T-helper 1 cell treated with Interleukin-12 subunit alpha and Interleukin-12 subunit beta and Interleukin-4 antibody, amounts not matched to agents 30 ng/mL and 1 ng/mL, for 36 hours (primary cell): ENCODE measurements at regions not wholly inside any gene's neighbourhood (a gene's known extent, or its start where the extent isn't known, plus 50 kb on each side); places are given as distances from the start of the nearest gene placed in this dataset.

Experiments used
- intact Hi-C: fragments of 100-400 bp; cut with micrococcal nuclease; formaldehyde crosslinking; loops from one replicate; pipeline ENCODE4 v1.15.1; 2024

DNA sequence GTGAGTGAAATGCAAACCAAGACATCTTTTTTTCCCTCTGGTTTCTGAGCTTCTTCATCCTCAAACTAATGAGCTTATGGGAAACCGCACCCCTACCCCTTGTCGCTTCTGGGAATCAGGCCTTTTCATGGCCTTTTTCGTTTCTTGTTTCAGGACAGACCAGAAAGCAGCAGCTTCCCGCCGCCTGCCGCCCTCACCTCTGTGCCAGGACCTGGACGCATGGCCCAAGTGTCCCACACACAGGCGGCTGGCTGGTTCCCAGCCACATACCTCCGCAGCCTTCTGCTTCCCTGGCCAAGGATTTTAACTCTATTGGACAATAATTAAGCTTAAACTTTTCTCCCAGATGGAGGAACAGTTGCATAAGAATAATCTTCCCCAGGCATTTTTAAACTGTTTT is 114.1 kb upstream of the SLITRK1 start:
- intact Hi-C loops, result no loop called here

DNA sequence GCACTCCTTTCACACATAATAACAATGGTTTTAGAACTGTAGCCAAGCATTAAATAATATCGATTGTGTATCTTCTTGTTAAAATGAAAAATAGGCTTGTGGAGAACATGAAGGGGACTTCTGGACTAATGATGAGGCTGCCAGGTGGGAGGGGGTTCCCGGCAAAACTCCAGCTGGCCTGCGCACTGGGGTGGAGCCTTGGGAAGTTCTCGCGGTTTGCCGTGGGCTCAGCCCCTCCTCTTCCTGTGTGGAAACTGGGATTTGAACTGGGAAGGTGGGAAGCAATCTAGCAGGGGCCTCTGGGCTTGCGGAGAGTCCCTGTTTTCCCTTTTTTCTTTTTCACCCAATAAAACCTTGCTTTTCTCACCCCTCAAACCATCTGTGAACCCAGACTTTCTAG is 113.7 kb upstream of the SLITRK1 start:
- intact Hi-C loops, result no loop called here

DNA sequence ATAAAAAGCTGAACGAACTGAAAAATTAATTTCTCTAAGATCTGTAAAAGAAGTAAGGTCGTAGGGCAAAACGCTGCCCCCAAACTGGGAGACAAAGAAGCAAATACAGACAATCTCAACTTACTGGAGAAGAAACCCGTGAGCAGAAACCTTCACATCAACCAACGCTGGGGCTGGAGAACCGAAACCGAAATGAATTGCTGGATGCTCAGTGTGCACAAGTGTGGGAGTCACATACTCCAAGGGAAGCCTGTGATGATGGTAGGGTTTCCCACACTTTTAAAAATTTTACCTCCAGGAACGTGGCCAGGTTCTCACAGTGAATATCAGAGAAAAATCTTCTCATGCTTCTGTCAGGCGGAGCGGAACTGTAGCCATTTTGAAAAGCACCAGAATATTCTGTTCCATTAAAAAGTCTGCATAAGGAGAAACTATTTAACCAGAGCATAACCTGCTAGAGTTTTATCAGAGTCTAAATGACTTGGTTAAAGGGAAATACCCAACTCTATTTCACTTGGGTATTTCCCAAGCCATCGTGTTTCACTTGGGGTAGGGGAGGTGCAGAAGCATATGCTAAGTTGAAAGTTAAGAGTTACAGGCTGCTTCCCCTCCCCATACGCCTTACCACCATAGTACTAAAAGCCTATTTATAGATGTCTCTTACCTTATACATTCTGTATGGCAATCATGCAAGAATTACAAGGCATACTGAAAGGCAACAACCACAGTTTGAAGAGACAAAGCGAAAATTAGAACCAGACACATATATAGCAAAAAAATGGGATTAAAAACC is 110.5 kb upstream of the SLITRK1 start:
- intact Hi-C loops, result no loop called here

GRCh38 chr13:83987394-83987793 is 105.1 kb upstream of the SLITRK1 start:
- intact Hi-C loops, result no loop called here

DNA sequence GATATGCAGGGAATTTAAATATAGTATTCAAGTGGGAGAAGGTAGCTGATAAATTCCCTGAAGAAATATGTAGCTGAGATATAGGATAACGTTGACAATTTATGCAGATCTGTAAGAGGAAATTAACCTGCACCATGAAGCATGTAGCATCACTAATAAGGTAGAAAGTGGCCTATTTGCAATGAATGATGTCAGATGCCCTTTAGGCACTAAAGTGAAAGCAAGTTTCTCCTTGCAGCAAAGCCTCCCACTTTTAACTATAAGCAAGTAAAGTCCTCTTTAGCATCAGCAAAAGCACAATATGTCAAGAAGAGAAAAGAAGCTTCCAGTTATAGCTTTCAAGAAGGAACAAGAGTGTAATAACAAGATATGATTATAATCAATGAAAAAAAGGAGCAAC is 102.5 kb upstream of the SLITRK1 start:
- intact Hi-C loops, result no loop called here

DNA sequence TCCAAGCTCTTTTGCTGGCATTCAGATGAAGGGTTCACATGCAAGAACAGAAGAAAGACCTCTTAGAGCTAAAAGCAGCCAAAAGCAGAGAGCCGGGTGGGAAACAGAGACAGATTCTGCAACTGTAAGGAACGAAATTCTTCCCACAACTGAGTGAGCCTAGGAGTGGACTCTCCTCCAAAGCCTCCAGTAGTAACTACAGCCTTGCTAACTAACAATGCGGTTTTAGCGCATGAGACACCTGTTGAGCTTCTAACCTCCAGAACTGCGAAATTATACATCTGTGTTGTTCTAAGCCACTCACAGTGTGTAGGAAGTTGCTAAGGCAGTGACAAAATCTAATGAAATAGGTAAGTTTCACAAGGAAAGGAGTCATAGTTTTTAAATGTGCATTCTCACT is 98.1 kb upstream of the SLITRK1 start:
- intact Hi-C loops, result no loop called here

DNA sequence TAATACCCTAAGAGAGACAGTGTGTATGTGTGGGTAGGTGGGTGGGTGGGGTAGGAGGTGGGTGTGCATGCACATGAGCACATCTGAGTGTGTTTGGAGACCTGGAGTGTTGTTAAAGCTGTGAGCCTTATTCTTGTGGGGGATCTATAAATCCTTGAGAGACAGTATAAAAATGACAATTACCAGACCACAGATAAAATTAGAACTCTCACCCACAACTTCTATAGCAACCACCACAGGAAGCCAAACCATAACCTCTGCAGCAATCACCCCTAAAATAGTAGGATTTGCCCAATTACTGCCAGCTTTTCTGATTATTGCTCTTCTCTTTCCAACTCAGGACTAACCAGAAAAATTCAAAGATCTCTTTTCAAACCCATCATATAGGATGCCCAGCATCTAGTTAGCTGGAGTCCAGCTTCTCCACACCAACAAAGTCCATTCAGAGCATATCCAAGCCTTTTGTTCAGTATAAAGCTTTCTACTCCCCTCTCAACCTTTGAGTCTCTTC is 93.4 kb upstream of the SLITRK1 start:
- intact Hi-C loops, result no loop called here

DNA sequence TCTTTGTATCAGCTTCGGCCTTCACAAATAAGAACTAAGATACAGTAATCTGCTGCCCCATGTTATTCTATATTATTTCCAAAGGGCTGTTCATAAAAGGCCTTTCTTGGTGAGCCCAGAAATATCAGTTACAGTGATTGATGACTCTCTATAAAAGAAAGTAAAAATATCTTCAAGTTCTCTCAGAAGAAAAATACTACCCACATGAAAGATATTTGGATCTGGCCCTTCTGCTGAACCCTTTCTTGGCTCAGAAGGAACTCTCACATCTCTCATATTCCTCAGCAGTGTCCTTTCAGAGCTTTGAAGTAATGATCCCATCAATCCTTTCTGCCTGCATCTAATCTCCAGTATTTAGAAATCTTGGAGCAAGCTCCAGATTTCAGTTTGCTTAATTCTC is 76.3 kb upstream of the SLITRK1 start:
- intact Hi-C loops, result no loop called here

GRCh38 chr13:83955011-83955410 is 72.7 kb upstream of the SLITRK1 start:
- intact Hi-C loops, result no loop called here

GRCh38 chr13:83953916-83954315 is 71.6 kb upstream of the SLITRK1 start:
- intact Hi-C loops, result no loop called here

- intact Hi-C loops, result no loop called here
These were observed 68.0 kb upstream of the SLITRK1 start for GRCh38 chr13:83950293-83950692.

GRCh38 chr13:83943530-83944279 is 61.4 kb upstream of the SLITRK1 start:
- intact Hi-C loops, result no loop called here

- intact Hi-C loops, result no loop called here
These were observed 59.5 kb upstream of the SLITRK1 start for GRCh38 chr13:83941701-83942335.

GRCh38 chr13:83940742-83941141 is 58.5 kb upstream of the SLITRK1 start:
- intact Hi-C loops, result no loop called here

- intact Hi-C loops, result no loop called here
These were observed 55.3 kb upstream of the SLITRK1 start for GRCh38 chr13:83937579-83937978.

GRCh38 chr13:83935566-83935965 is 53.3 kb upstream of the SLITRK1 start:
- intact Hi-C loops, result no loop called here
